WTC11 (cell line): ENCODE measurements at regions not wholly inside any gene's neighbourhood (a gene's known extent, or its start where the extent isn't known, plus 50 kb on each side); places are given as distances from the start of the nearest gene placed in this dataset.

Source experiments
- ATAC-seq: fragments of 200-7000 bp; cut with Tn5 transposase; 2 replicates; pipeline ENCODE4 v1.10.0; 2021; ENCODE audit warnings: mild to moderate bottlenecking, moderate library complexity
- CTCF ChIA-PET: fragments of 300-600 bp; sonication (Branson Sonifier 250); formaldehyde crosslinking; loops from one replicate; lab custom pipeline; 2021; ENCODE audit warnings: antibody characterized with exemption; lab: Charles Lee
- POLR2A ChIA-PET: fragments of 350-600 bp; sonication (Branson Sonifier 250); formaldehyde crosslinking; loops from one replicate; lab custom pipeline; 2021; ENCODE audit warnings: antibody characterized with exemption; lab: Charles Lee
- DNase-seq: peaks from one replicate; pipeline ENCODE4 v3.0.0; 2021; ENCODE audit warnings: low spot score
- H3K27ac Mint-ChIP-seq: 2 replicates; pipeline ENCODE4 v1.8.0; 2021; ENCODE audit warnings: mixed read lengths
- H3K27me3 Mint-ChIP-seq: 2 replicates; pipeline ENCODE4 v1.8.0; 2021; ENCODE audit warnings: low read depth, mild to moderate bottlenecking, moderate library complexity, mixed read lengths
- H3K36me3 Mint-ChIP-seq: 2 replicates; pipeline ENCODE4 v1.8.0; 2021; ENCODE audit warnings: mixed read lengths
- H3K4me1 Mint-ChIP-seq: 2 replicates; pipeline ENCODE4 v1.8.0; 2022; ENCODE audit warnings: mixed read lengths
- H3K4me3 Mint-ChIP-seq: 2 replicates; pipeline ENCODE4 v1.8.0; 2021; ENCODE audit warnings: mild to moderate bottlenecking, moderate library complexity, mixed read lengths
- H3K9me3 Mint-ChIP-seq: 2 replicates; pipeline ENCODE4 v1.8.0; 2021; ENCODE audit warnings: mixed read lengths
- CBFB ChIP-seq: sonication (generic); formaldehyde crosslinking; IDR thresholded peaks from 2 replicates; pipeline ENCODE4 v1.8.1; 2022; ENCODE audit warnings: mild to moderate bottlenecking, low read depth, missing genetic modification reagents
- FOXP1 ChIP-seq: sonication (generic); formaldehyde crosslinking; IDR thresholded peaks from 2 replicates; pipeline ENCODE4 v1.8.0; 2022; ENCODE audit warnings: missing genetic modification reagents, mild to moderate bottlenecking, moderate library complexity, borderline replicate concordance
- KAT7 ChIP-seq: sonication (generic); formaldehyde crosslinking; IDR thresholded peaks from 2 replicates; pipeline ENCODE4 v1.8.1; 2023; ENCODE audit warnings: missing genetic modification reagents, mild to moderate bottlenecking, borderline replicate concordance
- MXD4 ChIP-seq: fragments of 250-450 bp; sonication (Bioruptor Pico); IDR thresholded peaks from 2 replicates; pipeline ENCODE4 v1.8.0; 2021; ENCODE audit warnings: mild to moderate bottlenecking, moderate library complexity, borderline replicate concordance
- NFYB ChIP-seq: sonication (generic); formaldehyde crosslinking; conservative IDR thresholded peaks from 2 replicates; pipeline ENCODE4 v1.8.0; 2022; ENCODE audit warnings: low read depth, missing genetic modification reagents
- NR1H2 ChIP-seq: sonication (generic); formaldehyde crosslinking; IDR thresholded peaks from 2 replicates; pipeline ENCODE4 v1.9.0; 2021; ENCODE audit warnings: mild to moderate bottlenecking, moderate library complexity, missing genetic modification reagents
- NR2C2 ChIP-seq: sonication (generic); formaldehyde crosslinking; IDR thresholded peaks from 2 replicates; pipeline ENCODE4 v1.8.0; 2022; ENCODE audit warnings: mild to moderate bottlenecking, missing genetic modification reagents
- NR3C1 ChIP-seq: sonication (generic); formaldehyde crosslinking; conservative IDR thresholded peaks from 2 replicates; pipeline ENCODE4 v1.8.1; 2023; ENCODE audit warnings: low read depth, mild to moderate bottlenecking, missing genetic modification reagents
- RELA ChIP-seq: sonication (generic); formaldehyde crosslinking; IDR thresholded peaks from 2 replicates; pipeline ENCODE4 v1.8.1; 2022; ENCODE audit warnings: missing genetic modification reagents, mild to moderate bottlenecking, borderline replicate concordance
- SOX15 ChIP-seq: fragments of 250-450 bp; sonication (Bioruptor Pico); IDR thresholded peaks from 2 replicates; pipeline ENCODE4 v1.9.0; 2021; ENCODE audit warnings: mild to moderate bottlenecking
- ZBTB21 ChIP-seq: sonication (generic); formaldehyde crosslinking; IDR thresholded peaks from 2 replicates; pipeline ENCODE4 v1.8.1; 2023; ENCODE audit warnings: mild to moderate bottlenecking, missing genetic modification reagents, borderline replicate concordance
- ZNF396 ChIP-seq: fragments of 250-450 bp; sonication (Bioruptor Pico); IDR thresholded peaks from 2 replicates; pipeline ENCODE4 v1.8.0; 2021; ENCODE audit warnings: mild to moderate bottlenecking, moderate library complexity, borderline replicate concordance
- ZNF416 ChIP-seq: fragments of 250-450 bp; sonication (Bioruptor Pico); IDR thresholded peaks from 2 replicates; pipeline ENCODE4 v1.9.0; 2021; ENCODE audit warnings: mild to moderate bottlenecking, inconsistent platforms
- ZNF671 ChIP-seq: fragments of 250-450 bp; sonication (Bioruptor Pico); IDR thresholded peaks from 2 replicates; pipeline ENCODE4 v1.8.0; 2021; ENCODE audit warnings: mild to moderate bottlenecking
- TF ChIP-seq, protein P1 (sequence below): sonication (generic); formaldehyde crosslinking; IDR thresholded peaks from 2 replicates; pipeline ENCODE4 v1.8.0; 2022; ENCODE audit warnings: mild to moderate bottlenecking, missing genetic modification reagents
- TF ChIP-seq, protein P2 (sequence below): fragments of 250-450 bp; sonication (Bioruptor Pico); IDR thresholded peaks from 2 replicates; pipeline ENCODE4 v1.9.0; 2021; ENCODE audit warnings: mild to moderate bottlenecking
- TF ChIP-seq, protein P3 (sequence below): sonication (generic); formaldehyde crosslinking; IDR thresholded peaks from 2 replicates; pipeline ENCODE4 v1.8.1; 2022; ENCODE audit warnings: low read depth, missing genetic modification reagents, borderline replicate concordance
- TF ChIP-seq, protein P4 (sequence below): sonication (generic); formaldehyde crosslinking; conservative IDR thresholded peaks from 2 replicates; pipeline ENCODE4 v1.8.1; 2022; ENCODE audit warnings: mild to moderate bottlenecking, missing genetic modification reagents
- TF ChIP-seq, protein P5 (sequence below): sonication (generic); formaldehyde crosslinking; IDR thresholded peaks from 2 replicates; pipeline ENCODE4 v1.8.1; 2023; ENCODE audit warnings: mild to moderate bottlenecking, missing genetic modification reagents, moderate library complexity

DNA sequence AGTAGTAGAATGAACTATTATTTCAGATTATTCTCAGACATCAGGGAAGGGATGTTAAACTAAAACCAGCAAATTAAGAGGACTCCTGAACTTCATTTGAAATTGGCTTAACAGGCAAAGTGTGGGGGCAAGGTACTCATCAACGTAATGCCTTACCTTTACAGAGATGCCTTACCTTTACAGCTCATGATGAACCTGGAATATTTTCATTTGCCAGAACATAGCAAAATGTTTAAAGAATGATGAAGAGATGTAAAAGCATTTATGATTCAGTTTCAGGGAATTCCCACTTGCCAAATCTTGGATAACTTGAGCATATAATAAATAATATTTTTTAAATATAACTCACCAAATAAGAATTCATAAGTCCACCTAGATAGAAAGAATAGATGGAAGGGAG, 207.5 kb downstream of the TINAG start:
- ChIA-PET CTCF (no interaction called here), POLR2A (no interaction called here)
- ATAC-seq (no peak), DNase-seq (no peak)
- Mint-ChIP-seq H3K9me3 (no peaks in the 10 kb centered on the region), H3K27me3 (no peaks in the 10 kb centered on the region), H3K27ac (no peak overlapping the region), H3K36me3 (no peaks in the 10 kb centered on the region), H3K4me3 (no peak overlapping the region), H3K4me1 (no peaks in the 10 kb centered on the region)
- no peak for TF ChIP-seq KAT7 (CRISPR knock-in tag)
- no peak for TF ChIP-seq MXD4 (CRISPR knock-in tag)

DNA sequence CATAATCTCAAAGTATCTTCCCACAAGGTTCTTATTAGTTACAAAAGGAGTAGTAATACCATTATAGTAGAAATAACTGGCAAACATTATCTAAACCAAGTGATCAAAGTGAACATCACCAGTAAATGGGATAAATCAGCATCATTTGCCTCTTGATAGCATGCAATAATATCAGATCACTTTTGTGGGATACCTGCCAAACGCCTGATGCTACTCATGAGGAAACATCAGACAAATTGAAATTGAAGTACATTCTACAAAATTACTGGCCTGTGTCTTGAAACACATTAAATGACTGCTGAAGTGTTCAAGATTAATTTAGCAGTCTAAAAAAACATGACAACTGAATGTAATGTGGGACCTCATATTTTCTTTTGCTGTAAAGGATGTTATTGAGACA, 208.1 kb downstream of the TINAG start:
- ChIA-PET POLR2A (no interaction called here), CTCF (no interaction called here)
- Mint-ChIP-seq H3K9me3 (no peaks in the 10 kb centered on the region), H3K4me3 (no peak overlapping the region), H3K27ac (no peak overlapping the region), H3K27me3 (no peaks in the 10 kb centered on the region), H3K4me1 (no peaks in the 10 kb centered on the region), H3K36me3 (no peaks in the 10 kb centered on the region)
- TF ChIP-seq ZBTB21 (CRISPR knock-in tag) = no peak
- TF ChIP-seq, protein P1, sequence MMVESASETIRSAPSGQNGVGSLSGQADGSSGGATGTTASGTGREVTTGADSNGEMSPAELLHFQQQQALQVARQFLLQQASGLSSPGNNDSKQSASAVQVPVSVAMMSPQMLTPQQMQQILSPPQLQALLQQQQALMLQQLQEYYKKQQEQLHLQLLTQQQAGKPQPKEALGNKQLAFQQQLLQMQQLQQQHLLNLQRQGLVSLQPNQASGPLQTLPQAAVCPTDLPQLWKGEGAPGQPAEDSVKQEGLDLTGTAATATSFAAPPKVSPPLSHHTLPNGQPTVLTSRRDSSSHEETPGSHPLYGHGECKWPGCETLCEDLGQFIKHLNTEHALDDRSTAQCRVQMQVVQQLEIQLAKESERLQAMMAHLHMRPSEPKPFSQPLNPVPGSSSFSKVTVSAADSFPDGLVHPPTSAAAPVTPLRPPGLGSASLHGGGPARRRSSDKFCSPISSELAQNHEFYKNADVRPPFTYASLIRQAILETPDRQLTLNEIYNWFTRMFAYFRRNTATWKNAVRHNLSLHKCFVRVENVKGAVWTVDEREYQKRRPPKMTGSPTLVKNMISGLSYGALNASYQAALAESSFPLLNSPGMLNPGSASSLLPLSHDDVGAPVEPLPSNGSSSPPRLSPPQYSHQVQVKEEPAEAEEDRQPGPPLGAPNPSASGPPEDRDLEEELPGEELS (CRISPR knock-in tag) = no peak
- no peak for ATAC-seq
- DNase-seq = no peak

DNA sequence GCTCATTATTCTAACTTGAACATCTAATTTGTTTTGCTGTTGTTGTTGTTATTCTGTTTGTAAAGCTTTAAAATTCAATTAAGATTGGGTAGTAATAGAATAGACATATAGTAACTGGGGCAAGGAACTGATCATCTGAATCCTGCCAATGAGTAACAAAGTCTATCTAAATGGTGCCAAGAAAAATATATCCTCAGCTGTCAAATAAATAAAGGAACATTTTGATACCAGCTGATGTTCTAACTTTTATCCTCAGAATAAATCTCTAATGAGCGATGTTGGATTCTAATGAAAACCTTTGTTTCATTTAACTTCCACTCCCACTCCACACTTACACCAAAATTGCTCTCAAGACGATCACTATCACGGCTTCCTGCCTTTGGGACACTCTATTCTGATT, 210.9 kb downstream of the TINAG start:
- H3K27me3 Mint-ChIP-seq = no peaks in the 10 kb centered on the region

More for the DNA sequence above, 210.9 kb downstream of the TINAG start:
- no peaks in the 10 kb centered on the region for H3K9me3 Mint-ChIP-seq
- H3K4me1 Mint-ChIP-seq = no peaks in the 10 kb centered on the region
- H3K36me3 Mint-ChIP-seq = no peaks in the 10 kb centered on the region
- CTCF ChIA-PET = no interaction called here
- H3K4me3 Mint-ChIP-seq = no peak overlapping the region
- POLR2A ChIA-PET = no interaction called here
- ATAC-seq (no peak), DNase-seq (no peak)
- TF ChIP-seq, protein P2, sequence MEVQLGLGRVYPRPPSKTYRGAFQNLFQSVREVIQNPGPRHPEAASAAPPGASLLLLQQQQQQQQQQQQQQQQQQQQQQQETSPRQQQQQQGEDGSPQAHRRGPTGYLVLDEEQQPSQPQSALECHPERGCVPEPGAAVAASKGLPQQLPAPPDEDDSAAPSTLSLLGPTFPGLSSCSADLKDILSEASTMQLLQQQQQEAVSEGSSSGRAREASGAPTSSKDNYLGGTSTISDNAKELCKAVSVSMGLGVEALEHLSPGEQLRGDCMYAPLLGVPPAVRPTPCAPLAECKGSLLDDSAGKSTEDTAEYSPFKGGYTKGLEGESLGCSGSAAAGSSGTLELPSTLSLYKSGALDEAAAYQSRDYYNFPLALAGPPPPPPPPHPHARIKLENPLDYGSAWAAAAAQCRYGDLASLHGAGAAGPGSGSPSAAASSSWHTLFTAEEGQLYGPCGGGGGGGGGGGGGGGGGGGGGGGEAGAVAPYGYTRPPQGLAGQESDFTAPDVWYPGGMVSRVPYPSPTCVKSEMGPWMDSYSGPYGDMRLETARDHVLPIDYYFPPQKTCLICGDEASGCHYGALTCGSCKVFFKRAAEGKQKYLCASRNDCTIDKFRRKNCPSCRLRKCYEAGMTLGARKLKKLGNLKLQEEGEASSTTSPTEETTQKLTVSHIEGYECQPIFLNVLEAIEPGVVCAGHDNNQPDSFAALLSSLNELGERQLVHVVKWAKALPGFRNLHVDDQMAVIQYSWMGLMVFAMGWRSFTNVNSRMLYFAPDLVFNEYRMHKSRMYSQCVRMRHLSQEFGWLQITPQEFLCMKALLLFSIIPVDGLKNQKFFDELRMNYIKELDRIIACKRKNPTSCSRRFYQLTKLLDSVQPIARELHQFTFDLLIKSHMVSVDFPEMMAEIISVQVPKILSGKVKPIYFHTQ (CRISPR knock-in tag) = no peak
- no peak for TF ChIP-seq FOXP1 (CRISPR knock-in tag)
- TF ChIP-seq, protein P3, sequence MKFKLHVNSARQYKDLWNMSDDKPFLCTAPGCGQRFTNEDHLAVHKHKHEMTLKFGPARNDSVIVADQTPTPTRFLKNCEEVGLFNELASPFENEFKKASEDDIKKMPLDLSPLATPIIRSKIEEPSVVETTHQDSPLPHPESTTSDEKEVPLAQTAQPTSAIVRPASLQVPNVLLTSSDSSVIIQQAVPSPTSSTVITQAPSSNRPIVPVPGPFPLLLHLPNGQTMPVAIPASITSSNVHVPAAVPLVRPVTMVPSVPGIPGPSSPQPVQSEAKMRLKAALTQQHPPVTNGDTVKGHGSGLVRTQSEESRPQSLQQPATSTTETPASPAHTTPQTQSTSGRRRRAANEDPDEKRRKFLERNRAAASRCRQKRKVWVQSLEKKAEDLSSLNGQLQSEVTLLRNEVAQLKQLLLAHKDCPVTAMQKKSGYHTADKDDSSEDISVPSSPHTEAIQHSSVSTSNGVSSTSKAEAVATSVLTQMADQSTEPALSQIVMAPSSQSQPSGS (CRISPR knock-in tag) = no peak
- TF ChIP-seq NFYB (CRISPR knock-in tag) = no peak
- no peak for TF ChIP-seq KAT7 (CRISPR knock-in tag)
- TF ChIP-seq, protein P4, sequence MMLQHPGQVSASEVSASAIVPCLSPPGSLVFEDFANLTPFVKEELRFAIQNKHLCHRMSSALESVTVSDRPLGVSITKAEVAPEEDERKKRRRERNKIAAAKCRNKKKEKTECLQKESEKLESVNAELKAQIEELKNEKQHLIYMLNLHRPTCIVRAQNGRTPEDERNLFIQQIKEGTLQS (CRISPR knock-in tag) = no peak
- no peak for TF ChIP-seq NR3C1 (CRISPR knock-in tag)
- no peak for TF ChIP-seq CBFB
- TF ChIP-seq, protein P5, sequence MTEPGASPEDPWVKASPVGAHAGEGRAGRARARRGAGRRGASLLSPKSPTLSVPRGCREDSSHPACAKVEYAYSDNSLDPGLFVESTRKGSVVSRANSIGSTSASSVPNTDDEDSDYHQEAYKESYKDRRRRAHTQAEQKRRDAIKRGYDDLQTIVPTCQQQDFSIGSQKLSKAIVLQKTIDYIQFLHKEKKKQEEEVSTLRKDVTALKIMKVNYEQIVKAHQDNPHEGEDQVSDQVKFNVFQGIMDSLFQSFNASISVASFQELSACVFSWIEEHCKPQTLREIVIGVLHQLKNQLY (CRISPR knock-in tag) = no peak
- TF ChIP-seq, protein P1 (CRISPR knock-in tag) = no peak
- TF ChIP-seq ZNF396 = no peak
- TF ChIP-seq ZNF416 (CRISPR knock-in tag) = no peak
- no peak for TF ChIP-seq SOX15
- no peak for TF ChIP-seq NR1H2 (CRISPR knock-in tag)
- no peak for TF ChIP-seq NR2C2 (CRISPR knock-in tag)
- TF ChIP-seq RELA = no peak
- TF ChIP-seq ZNF671 (CRISPR knock-in tag) = no peak
- H3K27ac Mint-ChIP-seq = no peak overlapping the region
